RWPE1 (cell line): ENCODE measurements at regions not wholly inside any gene's neighbourhood (a gene's known extent, or its start where the extent isn't known, plus 50 kb on each side); places are given as distances from the start of the nearest gene placed in this dataset.

Experiments used
- CTCF ChIA-PET: fragments of 350-600 bp; sonication (Branson Sonifier 250); formaldehyde crosslinking; extraction: SDS; loops from one replicate; lab custom pipeline; 2021; lab: Yijun Ruan, JAX
- POLR2A ChIA-PET: fragments of 400-600 bp; formaldehyde crosslinking; extraction: SDS; loops from one replicate; lab custom pipeline; 2020; ENCODE audit warnings: antibody characterized with exemption; ENCODE audit not compliant: low non-redundant PET; lab: Yijun Ruan, JAX
- DNase-seq: peaks from one replicate; pipeline ENCODE4 v3.0.0; 2012; ENCODE audit warnings: low spot score
- H3K27ac ChIP-seq: fragments of 450-650 bp; 2 replicates; pipeline ENCODE4 v1.5.1; 2017
- TF ChIP-seq, protein P1 (sequence below): fragments of 450-650 bp; conservative IDR thresholded peaks from 2 replicates; pipeline ENCODE4 v1.5.1; 2017; ENCODE audit warnings: low read depth, mild to moderate bottlenecking

DNA sequence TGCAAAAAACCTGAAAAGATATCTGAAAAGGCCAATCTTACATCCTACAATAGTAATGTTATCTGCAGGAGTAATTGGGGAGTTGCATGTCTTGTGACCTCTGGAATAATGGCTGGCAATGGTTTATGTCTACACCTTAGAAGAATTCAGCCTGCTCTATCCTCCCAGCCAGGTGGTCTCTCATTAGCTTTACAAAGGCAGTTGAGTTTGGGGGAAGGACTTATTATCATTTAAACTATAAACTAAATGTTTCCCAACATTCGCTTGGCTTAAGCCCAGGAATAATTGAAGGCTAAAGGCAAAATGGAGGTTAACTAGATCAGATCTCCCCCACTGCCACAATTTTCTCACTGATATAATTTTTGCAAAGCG lies 158.4 kb upstream of the SFSWAP start:
- ChIA-PET CTCF (interaction anchor here (0.9 kb wide), 1 partner anchor 286 kb away, joined by 3 read pairs; no protein-coding TSS in a partner anchor), POLR2A (no interaction called here)
- TF ChIP-seq, protein P1, sequence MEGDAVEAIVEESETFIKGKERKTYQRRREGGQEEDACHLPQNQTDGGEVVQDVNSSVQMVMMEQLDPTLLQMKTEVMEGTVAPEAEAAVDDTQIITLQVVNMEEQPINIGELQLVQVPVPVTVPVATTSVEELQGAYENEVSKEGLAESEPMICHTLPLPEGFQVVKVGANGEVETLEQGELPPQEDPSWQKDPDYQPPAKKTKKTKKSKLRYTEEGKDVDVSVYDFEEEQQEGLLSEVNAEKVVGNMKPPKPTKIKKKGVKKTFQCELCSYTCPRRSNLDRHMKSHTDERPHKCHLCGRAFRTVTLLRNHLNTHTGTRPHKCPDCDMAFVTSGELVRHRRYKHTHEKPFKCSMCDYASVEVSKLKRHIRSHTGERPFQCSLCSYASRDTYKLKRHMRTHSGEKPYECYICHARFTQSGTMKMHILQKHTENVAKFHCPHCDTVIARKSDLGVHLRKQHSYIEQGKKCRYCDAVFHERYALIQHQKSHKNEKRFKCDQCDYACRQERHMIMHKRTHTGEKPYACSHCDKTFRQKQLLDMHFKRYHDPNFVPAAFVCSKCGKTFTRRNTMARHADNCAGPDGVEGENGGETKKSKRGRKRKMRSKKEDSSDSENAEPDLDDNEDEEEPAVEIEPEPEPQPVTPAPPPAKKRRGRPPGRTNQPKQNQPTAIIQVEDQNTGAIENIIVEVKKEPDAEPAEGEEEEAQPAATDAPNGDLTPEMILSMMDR = no peak
- no peak overlapping the region for H3K27ac ChIP-seq
- DNase-seq = no peak

- no peak overlapping the region for H3K27ac ChIP-seq
- TF ChIP-seq, protein P1 = no peak
- CTCF ChIA-PET = interaction anchor here (0.9 kb wide), 1 partner anchor 287 kb away, joined by 3 read pairs; no protein-coding TSS in a partner anchor
- POLR2A ChIA-PET = no interaction called here
- no peak for DNase-seq
These were observed 157.7 kb upstream of the SFSWAP start for GRCh38 chr12:131553096-131553777.

DNA sequence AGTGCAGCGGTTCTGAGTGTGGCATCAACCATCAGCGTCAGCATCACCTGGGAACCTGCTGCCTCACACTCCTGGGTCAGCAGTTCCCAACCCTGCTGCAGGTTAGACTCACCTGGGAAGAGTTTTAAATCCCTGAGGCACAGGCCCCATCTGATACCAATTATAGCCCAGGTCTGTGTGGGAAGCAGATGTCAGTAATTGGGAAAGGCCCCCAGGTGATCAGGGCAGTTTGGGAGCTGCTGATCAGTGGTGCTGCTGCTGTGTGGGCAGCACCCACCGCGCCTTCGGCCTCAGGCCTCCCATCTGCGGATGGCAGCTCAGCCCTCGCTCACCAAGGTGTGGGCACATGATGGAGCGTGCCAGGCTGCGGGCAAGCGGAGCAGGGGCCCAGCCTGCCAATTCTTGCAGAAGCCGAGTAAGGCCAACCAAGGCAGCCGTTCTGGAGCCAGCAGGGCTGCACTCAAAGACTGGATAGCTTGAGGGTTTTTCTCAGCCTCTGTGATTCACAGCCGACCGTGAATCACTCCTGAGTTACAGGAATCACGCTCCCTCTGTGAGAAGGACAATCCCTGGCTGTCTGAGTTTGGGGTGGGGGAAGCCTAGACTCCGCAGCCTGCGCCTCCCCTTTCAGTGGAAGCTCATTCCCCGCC lies 155.6 kb upstream of the SFSWAP start:
- POLR2A ChIA-PET = no interaction called here
- peak overlapping the region; percentile 87 for H3K27ac ChIP-seq
- DNase-seq = peak; percentile 65
- TF ChIP-seq, protein P1 = no peak
- CTCF ChIA-PET = no interaction called here

DNA sequence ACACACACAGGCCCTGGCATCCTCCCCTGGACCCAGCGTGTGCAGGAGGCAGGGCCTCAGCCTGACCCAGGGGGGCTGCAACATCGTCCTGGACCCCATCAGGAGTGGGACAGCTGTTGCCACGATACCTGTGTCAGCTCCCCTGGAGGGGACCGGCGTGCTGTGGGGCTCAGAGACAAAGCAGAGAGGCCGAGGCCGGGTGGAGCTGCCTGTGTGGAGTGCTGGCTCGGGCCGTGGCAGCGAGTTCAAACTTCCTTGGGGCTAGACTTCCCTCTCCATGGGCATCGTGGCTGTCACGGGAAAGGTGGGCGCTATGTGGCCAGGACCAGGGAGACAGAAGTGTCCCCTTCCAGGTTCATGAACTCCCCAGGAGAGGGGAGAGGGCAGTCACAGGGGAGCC lies 155.0 kb upstream of the SFSWAP start:
- no peak for DNase-seq
- peak overlapping the region; percentile 87 for H3K27ac ChIP-seq
- TF ChIP-seq, protein P1 = no peak
- ChIA-PET POLR2A (no interaction called here), CTCF (no interaction called here)

- CTCF ChIA-PET = no interaction called here
- peak overlapping the region; percentile 87 for H3K27ac ChIP-seq
- POLR2A ChIA-PET = no interaction called here
- DNase-seq = no peak
- TF ChIP-seq, protein P1 = no peak
These were observed 153.7 kb upstream of the SFSWAP start for GRCh38 chr12:131557078-131557709.

DNA sequence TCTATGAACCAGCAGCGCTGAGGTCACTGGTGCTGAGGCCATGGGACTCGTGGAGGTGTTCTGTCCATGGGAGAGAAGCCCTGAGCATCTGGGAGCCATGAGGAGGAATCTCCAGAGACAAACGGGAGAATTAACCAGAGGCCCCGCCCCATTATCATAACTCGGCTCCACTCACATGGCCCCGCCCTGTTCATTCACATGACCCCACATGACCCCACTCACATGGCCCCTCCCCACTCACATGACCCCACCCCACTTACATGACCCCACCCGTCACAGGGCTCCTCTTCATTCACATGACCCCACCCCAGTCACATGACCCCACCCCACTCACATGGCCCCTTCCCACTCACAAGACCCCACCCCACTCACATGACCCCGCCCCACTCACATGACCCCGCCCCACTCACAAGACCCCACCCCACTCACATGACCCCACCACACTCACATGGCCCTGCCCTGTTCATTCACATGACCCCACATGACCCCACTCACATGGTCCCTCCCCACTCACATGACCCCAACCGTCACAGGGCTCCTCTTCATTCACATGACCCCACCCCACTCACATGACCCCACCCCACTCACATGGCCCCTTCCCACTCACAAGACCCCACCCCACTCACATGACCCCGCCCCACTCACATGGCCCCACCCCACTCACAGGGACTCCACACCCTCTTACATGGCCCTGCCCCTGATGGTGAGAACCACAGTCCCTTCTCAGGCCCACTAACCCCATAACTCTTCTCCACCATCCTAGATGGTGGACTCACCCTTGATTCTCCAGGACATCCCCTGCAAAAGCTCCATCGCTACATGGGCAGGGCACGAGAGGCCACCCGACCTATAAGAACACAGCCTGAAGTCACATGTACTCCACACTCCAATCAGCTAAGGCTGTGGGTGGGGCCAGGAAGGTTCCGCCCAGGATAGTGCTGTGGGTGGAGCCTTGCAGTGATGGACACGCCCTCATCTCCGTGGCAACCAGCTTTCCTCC lies 151.1 kb upstream of the SFSWAP start:
- POLR2A ChIA-PET = no interaction called here
- DNase-seq = peak; percentile 8
- H3K27ac ChIP-seq = no peak overlapping the region
- TF ChIP-seq, protein P1 = no peak
- CTCF ChIA-PET = no interaction called here
